Fibroblast of pulmonary artery (primary cell): ENCODE measurements at regions not wholly inside any gene's neighbourhood (a gene's known extent, or its start where the extent isn't known, plus 50 kb on each side); places are given as distances from the start of the nearest gene placed in this dataset.

ENCODE experiments used
- DNase-seq: peaks from one replicate; pipeline ENCODE4 v3.0.0-alpha.2; 2010; ENCODE audit warnings: low read depth
- H3K4me3 ChIP-seq: replicated peaks from 2 replicates; pipeline ENCODE4 v1.5.1; 2011; ENCODE audit warnings: low read depth, mild to moderate bottlenecking, control low read depth, low read length, moderate library complexity
- TF ChIP-seq, protein P1 (sequence below): IDR thresholded peaks from 2 replicates; pipeline ENCODE4 v1.5.1; 2011; ENCODE audit warnings: mild to moderate bottlenecking, control low read depth, low read length, inconsistent platforms; ENCODE audit errors: missing control alignments

DNA sequence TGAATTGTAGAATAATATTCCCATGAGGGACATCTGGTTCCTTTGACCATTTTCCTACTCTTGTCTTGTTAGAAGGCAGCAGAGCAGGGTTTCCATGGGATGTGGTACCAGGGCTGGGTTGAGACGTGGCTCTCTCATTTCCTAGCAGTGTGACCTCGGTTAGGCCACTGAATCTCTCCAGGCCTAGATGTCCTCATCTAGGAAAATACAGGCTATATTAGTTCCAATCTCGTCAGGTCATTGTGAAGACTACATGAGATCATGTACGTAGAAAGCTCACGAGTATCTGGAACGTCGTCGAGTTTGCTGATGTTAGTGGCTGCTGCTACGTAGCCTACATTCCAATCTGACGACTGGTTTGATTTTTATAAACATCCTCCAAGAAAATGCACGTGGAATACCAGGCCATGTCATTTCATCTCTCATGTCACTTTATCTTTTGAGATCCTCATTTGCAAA, 278.2 kb upstream of the GATB start:
- TF ChIP-seq, protein P1, sequence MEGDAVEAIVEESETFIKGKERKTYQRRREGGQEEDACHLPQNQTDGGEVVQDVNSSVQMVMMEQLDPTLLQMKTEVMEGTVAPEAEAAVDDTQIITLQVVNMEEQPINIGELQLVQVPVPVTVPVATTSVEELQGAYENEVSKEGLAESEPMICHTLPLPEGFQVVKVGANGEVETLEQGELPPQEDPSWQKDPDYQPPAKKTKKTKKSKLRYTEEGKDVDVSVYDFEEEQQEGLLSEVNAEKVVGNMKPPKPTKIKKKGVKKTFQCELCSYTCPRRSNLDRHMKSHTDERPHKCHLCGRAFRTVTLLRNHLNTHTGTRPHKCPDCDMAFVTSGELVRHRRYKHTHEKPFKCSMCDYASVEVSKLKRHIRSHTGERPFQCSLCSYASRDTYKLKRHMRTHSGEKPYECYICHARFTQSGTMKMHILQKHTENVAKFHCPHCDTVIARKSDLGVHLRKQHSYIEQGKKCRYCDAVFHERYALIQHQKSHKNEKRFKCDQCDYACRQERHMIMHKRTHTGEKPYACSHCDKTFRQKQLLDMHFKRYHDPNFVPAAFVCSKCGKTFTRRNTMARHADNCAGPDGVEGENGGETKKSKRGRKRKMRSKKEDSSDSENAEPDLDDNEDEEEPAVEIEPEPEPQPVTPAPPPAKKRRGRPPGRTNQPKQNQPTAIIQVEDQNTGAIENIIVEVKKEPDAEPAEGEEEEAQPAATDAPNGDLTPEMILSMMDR, result no peak
- peak; percentile 39 for DNase-seq
- H3K4me3 ChIP-seq, result no peak overlapping the region

DNA sequence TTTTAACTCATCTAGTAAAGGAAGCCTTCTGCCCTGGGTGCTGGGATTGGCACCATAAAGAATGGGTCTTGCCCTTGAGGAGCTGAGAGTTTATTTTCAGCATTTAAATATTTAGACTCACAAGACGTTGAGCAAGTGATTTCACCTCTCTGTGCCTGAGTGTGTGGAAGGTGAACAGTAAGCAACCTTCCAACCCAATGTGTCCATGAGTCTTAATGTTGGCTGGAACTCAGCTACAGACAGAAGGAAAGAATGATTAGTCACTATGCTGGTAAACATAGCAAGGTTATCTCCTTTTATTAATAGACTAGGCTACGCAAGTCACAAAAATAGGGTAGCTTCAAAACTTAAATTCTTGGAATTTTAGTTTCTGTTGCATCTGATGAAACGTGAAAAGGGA, 277.4 kb upstream of the GATB start:
- TF ChIP-seq, protein P1, result no peak
- DNase-seq, result peak; percentile 34
- H3K4me3 ChIP-seq, result no peak overlapping the region

DNA sequence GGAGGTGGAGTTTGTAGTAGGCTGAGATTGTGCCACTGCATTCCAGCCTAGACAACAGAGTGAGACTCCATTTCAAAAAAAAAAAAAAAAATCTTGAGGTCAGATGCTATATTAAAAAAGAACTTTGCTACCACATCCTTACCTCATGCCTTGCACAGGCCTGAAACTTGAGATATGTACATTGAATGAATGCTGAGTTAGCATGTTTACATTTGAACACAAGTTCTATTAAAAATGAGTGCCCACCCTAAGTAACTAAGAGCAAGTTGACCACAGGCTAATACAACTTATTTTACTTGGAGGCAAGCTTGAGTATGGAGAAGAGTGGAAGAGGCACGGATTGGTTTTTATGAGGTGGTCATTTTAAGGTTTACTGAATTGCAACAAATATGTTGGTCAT, 276.6 kb upstream of the GATB start:
- TF ChIP-seq, protein P1, result no peak
- no peak overlapping the region for H3K4me3 ChIP-seq
- DNase-seq, result no peak

DNA sequence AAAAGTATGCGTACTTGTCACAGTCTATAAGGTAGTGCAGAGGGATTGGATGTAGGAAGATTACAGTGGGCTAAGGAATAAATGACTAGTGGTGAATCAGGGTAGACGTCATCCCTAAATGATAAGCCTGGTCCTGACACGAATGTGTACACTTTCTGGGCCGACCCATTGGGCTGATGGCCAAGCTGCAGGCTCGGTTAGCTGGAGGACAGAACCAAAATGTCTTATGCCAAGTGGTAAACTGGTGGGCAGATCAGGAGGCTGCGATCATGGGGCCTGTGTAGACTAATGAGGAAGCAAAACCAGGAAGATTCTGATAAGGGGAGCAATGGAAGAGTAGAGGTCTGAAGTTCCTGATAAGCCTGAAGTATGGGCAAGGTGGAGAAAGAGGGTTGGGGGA, 272.8 kb upstream of the GATB start:
- no peak for DNase-seq
- H3K4me3 ChIP-seq, result no peak overlapping the region
- TF ChIP-seq, protein P1, result no peak

DNA sequence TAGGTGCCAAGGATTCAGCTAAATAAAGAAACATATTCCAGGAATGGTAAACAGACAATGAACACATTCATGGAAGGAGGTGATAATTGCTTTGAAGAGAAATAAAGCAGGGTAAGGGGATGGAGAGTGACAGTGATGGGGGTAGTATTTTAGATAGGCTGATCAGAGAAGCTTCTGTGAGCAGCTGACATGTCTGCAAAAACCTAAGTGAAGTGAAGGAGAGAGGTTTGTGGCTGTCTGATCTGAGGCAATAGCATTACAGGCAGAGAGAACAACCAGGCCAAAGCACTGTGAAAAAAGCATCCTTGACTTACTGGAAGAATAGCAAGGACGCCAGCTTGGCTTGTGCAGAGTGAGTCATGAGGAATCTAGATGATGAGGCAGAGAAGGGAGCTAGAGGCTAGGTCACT, 271.9 kb upstream of the GATB start:
- TF ChIP-seq, protein P1, result no peak
- DNase-seq, result peak; percentile 40
- no peak overlapping the region for H3K4me3 ChIP-seq

DNA sequence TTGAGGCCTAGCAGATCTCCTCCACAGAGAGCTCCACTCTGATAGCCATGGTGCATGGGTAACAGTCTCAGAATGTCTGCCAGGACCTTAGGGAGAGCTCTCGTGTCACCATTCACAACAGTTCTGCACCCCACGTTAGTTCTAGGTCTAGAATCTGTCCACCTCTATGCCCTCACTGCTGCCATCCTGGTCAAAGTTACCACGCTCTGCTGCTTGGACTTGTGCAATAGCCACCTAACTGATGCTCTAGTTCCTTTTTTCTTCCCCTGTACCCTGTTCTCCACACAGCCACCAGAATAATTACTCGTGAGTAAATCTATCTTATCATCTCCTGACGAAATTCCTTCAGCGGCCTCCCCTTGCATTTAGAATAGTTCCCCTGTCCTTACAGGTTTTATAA, 268.8 kb upstream of the GATB start:
- no peak for DNase-seq
- TF ChIP-seq, protein P1, result no peak
- no peak overlapping the region for H3K4me3 ChIP-seq

DNA sequence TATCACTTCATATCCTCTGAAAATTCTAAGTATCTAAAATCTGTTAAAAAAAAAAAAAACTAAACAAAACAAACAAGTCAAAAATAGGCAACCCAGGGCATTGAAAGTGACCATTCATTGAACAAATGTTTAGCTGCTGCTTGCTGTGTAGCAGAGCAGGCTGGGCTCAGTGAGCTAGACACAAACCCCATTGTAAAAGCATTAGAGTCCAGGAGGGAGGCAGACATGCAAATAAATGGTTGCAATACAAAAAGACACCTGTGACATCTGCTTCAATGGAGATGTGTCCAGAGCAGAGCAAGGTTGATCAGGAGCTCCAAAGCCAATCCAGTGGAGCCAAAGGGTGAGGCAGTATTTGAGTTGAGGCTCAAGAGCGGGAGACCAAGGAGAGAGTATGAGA, 267.3 kb upstream of the GATB start:
- TF ChIP-seq, protein P1, result no peak
- DNase-seq, result no peak
- no peak overlapping the region for H3K4me3 ChIP-seq
